ENCODE measurements at regions not wholly inside any gene's neighbourhood (a gene's known extent, or its start where the extent isn't known, plus 50 kb on each side); places are given as distances from the start of the nearest gene placed in this dataset.
"Not testable (repeated sequence)": the region's sequence is repeated elsewhere in the genome, so short reads cannot be mapped to it uniquely, and the experiment has no call there.

- Mint-ChIP-seq H3K36me3 (ENCODE audit: low read depth) (no peaks in the 10 kb centered on the region), H3K9me3 (no peaks in the 10 kb centered on the region), H3K27me3 (ENCODE audit: insufficient read depth) (no peaks in the 10 kb centered on the region), H3K4me1 (no peaks in the 10 kb centered on the region), H3K27ac (no peak overlapping the region), H3K4me3 (no peak overlapping the region)
- H3K27me3 ChIP-seq (ENCODE audit: control insufficient read depth, insufficient read depth, low read length, poor library complexity, severe bottlenecking) = no peaks in the 10 kb centered on the region
- TF ChIP-seq CTCF (conservative IDR thresholded peaks at IDR 0.05) = no peak
- no peak overlapping the region for H3K4me3 ChIP-seq (ENCODE audit: low read length)
- no peaks in the 10 kb centered on the region for H3K36me3 ChIP-seq (ENCODE audit: control insufficient read depth, insufficient read depth, low read length)
- H3K9ac ChIP-seq (ENCODE audit: extremely low read depth, low read length, poor library complexity, severe bottlenecking) = no peak overlapping the region
- H3K27ac ChIP-seq (ENCODE audit: low read depth, low read length) = no peak overlapping the region
- WGBS, 2 experiments (ENCODE audit: insufficient coverage in 1 of 2, insufficient read length in 1 of 2) = 100% methylated on average over 1 of the region's 1 CpG; no CpG with 5 or more reads in 1 of the 2 experiments
- no peaks in the 10 kb centered on the region for H3K9me3 ChIP-seq (ENCODE audit: control insufficient read depth, low read length)
- no peaks in the 10 kb centered on the region for H3K4me1 ChIP-seq (ENCODE audit: control insufficient read depth, insufficient read depth, low read length)
- DNase-seq = no peak
These were observed 204.6 kb upstream of the KCNH7 start for GRCh38 chr2:163043201-163043600.

GRCh38 chr2:163039266-163039665 is 200.7 kb upstream of the KCNH7 start:
- H3K9me3 Mint-ChIP-seq = no peaks in the 10 kb centered on the region
- no peaks in the 10 kb centered on the region for H3K27me3 ChIP-seq (ENCODE audit: control insufficient read depth, insufficient read depth, low read length, poor library complexity, severe bottlenecking)
- no peaks in the 10 kb centered on the region for H3K27me3 Mint-ChIP-seq (ENCODE audit: insufficient read depth)
- 85 to 100% methylated on average over 1 to 3 of the region's 3 CpGs for WGBS, 2 experiments (ENCODE audit: insufficient coverage in 1 of 2, insufficient read length in 1 of 2)
- no peak overlapping the region for H3K27ac Mint-ChIP-seq
- no peaks in the 10 kb centered on the region for H3K36me3 ChIP-seq (ENCODE audit: control insufficient read depth, insufficient read depth, low read length)
- H3K9ac ChIP-seq (ENCODE audit: extremely low read depth, low read length, poor library complexity, severe bottlenecking) = no peak overlapping the region
- TF ChIP-seq CTCF (conservative IDR thresholded peaks at IDR 0.05) = no peak
- no peak overlapping the region for H3K4me3 Mint-ChIP-seq
- DNase-seq = no peak
- H3K4me1 Mint-ChIP-seq = no peaks in the 10 kb centered on the region
- no peaks in the 10 kb centered on the region for H3K36me3 Mint-ChIP-seq (ENCODE audit: low read depth)
- no peak overlapping the region for H3K27ac ChIP-seq (ENCODE audit: low read depth, low read length)
- H3K4me3 ChIP-seq (ENCODE audit: low read length) = no peak overlapping the region
- no peaks in the 10 kb centered on the region for H3K9me3 ChIP-seq (ENCODE audit: control insufficient read depth, low read length)
- no peaks in the 10 kb centered on the region for H3K4me1 ChIP-seq (ENCODE audit: control insufficient read depth, insufficient read depth, low read length)

GRCh38 chr2:163028807-163029206 is 190.2 kb upstream of the KCNH7 start:
- Mint-ChIP-seq H3K9me3 (no peaks in the 10 kb centered on the region), H3K36me3 (ENCODE audit: low read depth) (no peaks in the 10 kb centered on the region), H3K4me3 (no peak overlapping the region), H3K27me3 (ENCODE audit: insufficient read depth) (no peaks in the 10 kb centered on the region), H3K4me1 (no peaks in the 10 kb centered on the region), H3K27ac (no peak overlapping the region)
- Histone ChIP-seq H3K4me1 (ENCODE audit: control insufficient read depth, insufficient read depth, low read length) (no peaks in the 10 kb centered on the region), H3K27me3 (ENCODE audit: control insufficient read depth, insufficient read depth, low read length, poor library complexity, severe bottlenecking) (no peaks in the 10 kb centered on the region), H3K9ac (ENCODE audit: extremely low read depth, low read length, poor library complexity, severe bottlenecking) (no peak overlapping the region), H3K27ac (ENCODE audit: low read depth, low read length) (no peak overlapping the region), H3K36me3 (ENCODE audit: control insufficient read depth, insufficient read depth, low read length) (no peaks in the 10 kb centered on the region), H3K4me3 (ENCODE audit: low read length) (no peak overlapping the region), H3K9me3 (ENCODE audit: control insufficient read depth, low read length) (no peaks in the 10 kb centered on the region)
- no peak for TF ChIP-seq CTCF (conservative IDR thresholded peaks at IDR 0.05)
- DNase-seq = no peak
- 92 to 100% methylated on average over 2 of the region's 2 CpGs for WGBS, 2 experiments (ENCODE audit: insufficient coverage in 1 of 2, insufficient read length in 1 of 2)

GRCh38 chr2:163026136-163026775 is 187.7 kb upstream of the KCNH7 start:
- not testable (repeated sequence) for H3K9ac ChIP-seq (ENCODE audit: extremely low read depth, low read length, poor library complexity, severe bottlenecking); H3K9me3 Mint-ChIP-seq; H3K4me1 ChIP-seq (ENCODE audit: control insufficient read depth, insufficient read depth, low read length); H3K4me1 Mint-ChIP-seq; H3K36me3 Mint-ChIP-seq (ENCODE audit: low read depth); H3K36me3 ChIP-seq (ENCODE audit: control insufficient read depth, insufficient read depth, low read length); H3K27ac Mint-ChIP-seq; H3K4me3 Mint-ChIP-seq; H3K4me3 ChIP-seq (ENCODE audit: low read length); DNase-seq; H3K27me3 Mint-ChIP-seq (ENCODE audit: insufficient read depth); H3K27ac ChIP-seq (ENCODE audit: low read depth, low read length); H3K27me3 ChIP-seq (ENCODE audit: control insufficient read depth, insufficient read depth, low read length, poor library complexity, severe bottlenecking); H3K9me3 ChIP-seq (ENCODE audit: control insufficient read depth, low read length)
- WGBS, 2 experiments (ENCODE audit: insufficient coverage in 1 of 2, insufficient read length in 1 of 2) = 95% methylated on average over 39 of the region's 43 CpGs; no CpG with 5 or more reads in 1 of the 2 experiments

- H3K4me3 ChIP-seq (ENCODE audit: low read length); H3K4me1 Mint-ChIP-seq; H3K36me3 ChIP-seq (ENCODE audit: control insufficient read depth, insufficient read depth, low read length); H3K9ac ChIP-seq (ENCODE audit: extremely low read depth, low read length, poor library complexity, severe bottlenecking); H3K27me3 Mint-ChIP-seq (ENCODE audit: insufficient read depth); H3K4me3 Mint-ChIP-seq; H3K27ac ChIP-seq (ENCODE audit: low read depth, low read length); H3K4me1 ChIP-seq (ENCODE audit: control insufficient read depth, insufficient read depth, low read length); H3K36me3 Mint-ChIP-seq (ENCODE audit: low read depth); DNase-seq; H3K27me3 ChIP-seq (ENCODE audit: control insufficient read depth, insufficient read depth, low read length, poor library complexity, severe bottlenecking); H3K9me3 ChIP-seq (ENCODE audit: control insufficient read depth, low read length); H3K27ac Mint-ChIP-seq: not testable (repeated sequence)
- 80 to 87% methylated on average over 5 of the region's 5 CpGs for WGBS, 2 experiments (ENCODE audit: insufficient coverage in 1 of 2, insufficient read length in 1 of 2)
- H3K9me3 Mint-ChIP-seq = peaks cover 20% of the 10 kb centered on the region
These were observed 178.3 kb upstream of the KCNH7 start for GRCh38 chr2:163016882-163017281.

Measured in endodermal cell (in vitro differentiated cells).